ENCODE measurements at regions not wholly inside any gene's neighbourhood (a gene's known extent, or its start where the extent isn't known, plus 50 kb on each side); places are given as distances from the start of the nearest gene placed in this dataset.

DNA sequence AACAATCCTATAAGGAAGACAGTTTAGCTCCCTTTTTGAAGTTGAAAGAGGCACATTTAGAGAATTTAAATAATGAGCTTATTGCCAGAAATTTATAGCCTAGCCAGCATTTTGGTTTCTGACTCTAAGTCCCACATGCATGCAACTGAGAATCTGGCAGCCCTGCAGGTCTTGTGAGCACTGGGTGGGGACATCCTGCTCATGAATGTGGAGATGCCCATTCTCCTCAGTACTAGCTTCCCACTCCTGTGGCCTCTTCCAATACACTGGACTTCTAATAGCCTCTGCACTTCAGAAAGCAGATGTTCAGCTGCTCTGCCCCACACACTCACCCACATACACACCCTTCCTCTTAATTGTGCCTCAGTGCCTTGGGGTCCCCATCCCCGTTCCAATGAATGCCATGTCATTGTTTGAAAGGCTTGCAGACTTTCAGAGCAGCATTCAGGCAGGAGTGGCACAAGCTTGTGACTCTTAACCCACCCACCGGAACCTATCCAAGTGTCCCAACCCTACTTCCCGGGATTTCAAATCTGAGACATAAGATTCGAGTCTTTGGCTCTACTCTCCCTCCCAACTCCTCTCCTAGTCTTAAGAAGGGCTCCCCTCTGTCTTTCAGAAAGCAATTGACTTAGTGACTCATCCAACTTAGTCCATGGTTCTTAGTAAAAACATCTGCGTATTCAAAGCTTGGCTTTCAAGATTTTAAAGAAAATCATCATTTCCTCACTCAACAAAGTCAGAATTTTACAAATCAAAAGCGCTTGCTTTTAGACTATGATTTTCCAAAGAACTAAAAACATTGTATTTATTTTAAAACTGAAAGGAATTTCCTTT is 80.0 kb upstream of the FREM2 start:
- no peak for DNase-seq (ENCODE audit: low spot score)

GRCh38 chr13:38617936-38618335 is 68.9 kb upstream of the FREM2 start:
- DNase-seq (ENCODE audit: low spot score), result no peak

- DNase-seq (ENCODE audit: low spot score), result no peak
Observed at GRCh38 chr13:38618336-38618735, 68.5 kb upstream of the FREM2 start.

- no peak for DNase-seq (ENCODE audit: low spot score)
Observed at GRCh38 chr13:38618881-38619280, 68.0 kb upstream of the FREM2 start.

GRCh38 chr13:38620876-38621275 is 66.0 kb upstream of the FREM2 start:
- DNase-seq (ENCODE audit: low spot score), result no peak

DNA sequence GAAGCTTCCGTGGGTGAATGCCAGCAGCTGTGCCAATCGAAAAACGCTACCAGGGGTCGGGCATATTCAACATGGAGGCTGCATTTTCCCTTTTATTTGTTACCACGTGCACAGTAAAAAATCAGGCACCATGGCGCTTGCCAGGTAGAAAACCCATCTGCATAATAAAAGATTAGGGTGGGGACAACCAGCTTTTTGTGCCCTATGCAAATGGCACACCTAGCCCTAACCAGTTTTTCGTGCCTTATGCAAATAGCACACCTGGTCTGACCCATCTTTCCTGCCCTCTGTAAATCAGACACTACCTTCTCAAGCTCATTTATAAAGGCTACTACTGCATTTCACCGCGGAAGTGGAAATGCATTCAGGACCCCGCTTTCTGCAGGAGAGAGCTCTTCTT is 62.1 kb upstream of the FREM2 start:
- no peak for DNase-seq (ENCODE audit: low spot score)

GRCh38 chr13:38628554-38628953 is 58.3 kb upstream of the FREM2 start:
- DNase-seq (ENCODE audit: low spot score), result no peak

- DNase-seq (ENCODE audit: low spot score), result no peak
Observed at GRCh38 chr13:38630780-38631179, 56.1 kb upstream of the FREM2 start.

GRCh38 chr13:38635030-38635429 is 51.8 kb upstream of the FREM2 start:
- DNase-seq (ENCODE audit: low spot score), result no peak

- no peak for DNase-seq (ENCODE audit: low spot score)
Observed at GRCh38 chr13:38636073-38636472, 50.8 kb upstream of the FREM2 start.

GRCh38 chr13:38636761-38637160 is 50.1 kb upstream of the FREM2 start:
- DNase-seq (ENCODE audit: low spot score), result no peak

All from CD4-positive, alpha-beta T cell treated with Interleukin-2 at 100 ng/mL for 4 hours (primary cell).